ENCODE measurements at regions not wholly inside any gene's neighbourhood (a gene's known extent, or its start where the extent isn't known, plus 50 kb on each side); places are given as distances from the start of the nearest gene placed in this dataset.
"Not testable (repeated sequence)": the region's sequence is repeated elsewhere in the genome, so short reads cannot be mapped to it uniquely, and the experiment has no call there.

GRCh38 chr11:133628371-133628770 is 96.1 kb upstream of the OPCML start:
- not testable (repeated sequence) for H3K4me1 ChIP-seq (ENCODE audit: control insufficient read depth, insufficient read depth, low read depth, low read length); H4K91ac ChIP-seq (ENCODE audit: low read length); H3K79me1 ChIP-seq (replicated peaks; ENCODE audit: low read length, poor library complexity, severe bottlenecking); H2AFZ ChIP-seq (ENCODE audit: low read depth, low read length); H4K8ac ChIP-seq (ENCODE audit: low read length); H2AK5ac ChIP-seq (ENCODE audit: low read length, severe bottlenecking); H3K14ac ChIP-seq (ENCODE audit: low read length in 2 of 2); H2BK15ac ChIP-seq (ENCODE audit: low read depth, poor library complexity, severe bottlenecking); H3K4me2 ChIP-seq (ENCODE audit: low read length, poor library complexity, severe bottlenecking); H3K27me3 ChIP-seq (ENCODE audit: control insufficient read depth in 1 of 2, insufficient read depth in 1 of 2, low read length in 2 of 2); H3K4me3 ChIP-seq (ENCODE audit: insufficient read depth in 1 of 2, low read depth in 1 of 2, low read length in 2 of 2); H3K36me3 ChIP-seq (ENCODE audit: control insufficient read depth in 1 of 2, insufficient read depth in 2 of 2, low read depth in 1 of 2, low read length in 2 of 2); H3K4ac ChIP-seq (ENCODE audit: low read depth in 1 of 2, low read length in 2 of 2); H3K23ac ChIP-seq (ENCODE audit: low read length in 2 of 2); H3K9ac ChIP-seq (ENCODE audit: low read length); DNase-seq; H2BK12ac ChIP-seq (ENCODE audit: low read length in 2 of 2); H3K9me3 ChIP-seq (ENCODE audit: control insufficient read depth, low read length); H2BK5ac ChIP-seq (ENCODE audit: low read depth, low read length, poor library complexity, severe bottlenecking); H2BK120ac ChIP-seq (ENCODE audit: low read depth, low read length); H3K27ac ChIP-seq (ENCODE audit: low read length, poor library complexity, severe bottlenecking); H3K18ac ChIP-seq (ENCODE audit: low read depth in 1 of 2, low read length in 2 of 2)
- WGBS = 47% methylated on average over 11 of the region's 11 CpGs

- H3K36me3 ChIP-seq (ENCODE audit: control insufficient read depth in 1 of 2, insufficient read depth in 2 of 2, low read depth in 1 of 2, low read length in 2 of 2) = no peaks in the 10 kb centered on the region
- H3K79me1 ChIP-seq (replicated peaks; ENCODE audit: low read length, poor library complexity, severe bottlenecking) = no peaks in the 10 kb centered on the region
- H4K8ac ChIP-seq (ENCODE audit: low read length) = no peak overlapping the region
- no peak overlapping the region for H3K23ac ChIP-seq (ENCODE audit: low read length in 2 of 2)
- H2BK15ac ChIP-seq (ENCODE audit: low read depth, poor library complexity, severe bottlenecking) = no peak overlapping the region
- H2BK12ac ChIP-seq (ENCODE audit: low read length in 2 of 2) = no peak overlapping the region
- no peaks in the 10 kb centered on the region for H3K27me3 ChIP-seq (ENCODE audit: control insufficient read depth in 1 of 2, insufficient read depth in 1 of 2, low read length in 2 of 2)
- H2AK5ac ChIP-seq (ENCODE audit: low read length, severe bottlenecking) = no peak overlapping the region
- H3K27ac ChIP-seq (ENCODE audit: low read length, poor library complexity, severe bottlenecking) = no peak overlapping the region
- no peak overlapping the region for H3K4ac ChIP-seq (ENCODE audit: low read depth in 1 of 2, low read length in 2 of 2)
- 70% methylated on average over 6 of the region's 6 CpGs for WGBS
- H2BK5ac ChIP-seq (ENCODE audit: low read depth, low read length, poor library complexity, severe bottlenecking) = no peak overlapping the region
- no peak overlapping the region for H2BK120ac ChIP-seq (ENCODE audit: low read depth, low read length)
- H3K4me2 ChIP-seq (ENCODE audit: low read length, poor library complexity, severe bottlenecking) = no peak overlapping the region
- no peaks in the 10 kb centered on the region for H3K4me1 ChIP-seq (ENCODE audit: control insufficient read depth, insufficient read depth, low read depth, low read length)
- no peak overlapping the region for H3K14ac ChIP-seq (ENCODE audit: low read length in 2 of 2)
- H2AFZ ChIP-seq (ENCODE audit: low read depth, low read length) = no peak overlapping the region
- H3K9ac ChIP-seq (ENCODE audit: low read length) = no peak overlapping the region
- no peak overlapping the region for H3K4me3 ChIP-seq (ENCODE audit: insufficient read depth in 1 of 2, low read depth in 1 of 2, low read length in 2 of 2)
- DNase-seq = no peak
- H4K91ac ChIP-seq (ENCODE audit: low read length) = no peak overlapping the region
- no peak overlapping the region for H3K18ac ChIP-seq (ENCODE audit: low read depth in 1 of 2, low read length in 2 of 2)
- peaks cover 13% of the 10 kb centered on the region for H3K9me3 ChIP-seq (ENCODE audit: control insufficient read depth, low read length)
Measured at GRCh38 chr11:133621611-133622010, 89.3 kb upstream of the OPCML start.

- Histone ChIP-seq H3K14ac (ENCODE audit: low read length in 2 of 2) (no peak overlapping the region), H3K4me3 (ENCODE audit: insufficient read depth in 1 of 2, low read depth in 1 of 2, low read length in 2 of 2) (no peak overlapping the region), H3K4me1 (ENCODE audit: control insufficient read depth, insufficient read depth, low read depth, low read length) (no peaks in the 10 kb centered on the region), H3K79me1 (replicated peaks; ENCODE audit: low read length, poor library complexity, severe bottlenecking) (no peaks in the 10 kb centered on the region), H3K27me3 (ENCODE audit: control insufficient read depth in 1 of 2, insufficient read depth in 1 of 2, low read length in 2 of 2) (no peaks in the 10 kb centered on the region), H4K91ac (ENCODE audit: low read length) (no peak overlapping the region), H2BK5ac (ENCODE audit: low read depth, low read length, poor library complexity, severe bottlenecking) (no peak overlapping the region), H2BK15ac (ENCODE audit: low read depth, poor library complexity, severe bottlenecking) (no peak overlapping the region), H3K9ac (ENCODE audit: low read length) (no peak overlapping the region), H3K4me2 (ENCODE audit: low read length, poor library complexity, severe bottlenecking) (no peak overlapping the region), H3K4ac (ENCODE audit: low read depth in 1 of 2, low read length in 2 of 2) (no peak overlapping the region), H3K9me3 (ENCODE audit: control insufficient read depth, low read length) (peaks cover 13% of the 10 kb centered on the region), H2BK120ac (ENCODE audit: low read depth, low read length) (no peak overlapping the region), H2AK5ac (ENCODE audit: low read length, severe bottlenecking) (no peak overlapping the region), H3K18ac (ENCODE audit: low read depth in 1 of 2, low read length in 2 of 2) (no peak overlapping the region), H2BK12ac (ENCODE audit: low read length in 2 of 2) (no peak overlapping the region), H3K27ac (ENCODE audit: low read length, poor library complexity, severe bottlenecking) (no peak overlapping the region), H3K23ac (ENCODE audit: low read length in 2 of 2) (no peak overlapping the region), H2AFZ (ENCODE audit: low read depth, low read length) (no peak overlapping the region), H3K36me3 (ENCODE audit: control insufficient read depth in 1 of 2, insufficient read depth in 2 of 2, low read depth in 1 of 2, low read length in 2 of 2) (no peaks in the 10 kb centered on the region), H4K8ac (ENCODE audit: low read length) (no peak overlapping the region)
- DNase-seq = no peak
- WGBS = 57% methylated on average over 1 of the region's 2 CpGs
Measured at GRCh38 chr11:133619973-133620372, 87.7 kb upstream of the OPCML start.

- H2BK5ac ChIP-seq (ENCODE audit: low read depth, low read length, poor library complexity, severe bottlenecking) = no peak overlapping the region
- no peak overlapping the region for H2BK120ac ChIP-seq (ENCODE audit: low read depth, low read length)
- H3K4ac ChIP-seq (ENCODE audit: low read depth in 1 of 2, low read length in 2 of 2) = no peak overlapping the region
- H3K23ac ChIP-seq (ENCODE audit: low read length in 2 of 2) = no peak overlapping the region
- no peak overlapping the region for H4K8ac ChIP-seq (ENCODE audit: low read length)
- H3K9ac ChIP-seq (ENCODE audit: low read length) = no peak overlapping the region
- no peak overlapping the region for H3K27ac ChIP-seq (ENCODE audit: low read length, poor library complexity, severe bottlenecking)
- H3K4me3 ChIP-seq (ENCODE audit: insufficient read depth in 1 of 2, low read depth in 1 of 2, low read length in 2 of 2) = no peak overlapping the region
- H2AK5ac ChIP-seq (ENCODE audit: low read length, severe bottlenecking) = no peak overlapping the region
- H3K14ac ChIP-seq (ENCODE audit: low read length in 2 of 2) = no peak overlapping the region
- DNase-seq = no peak
- H3K4me1 ChIP-seq (ENCODE audit: control insufficient read depth, insufficient read depth, low read depth, low read length) = no peaks in the 10 kb centered on the region
- H3K27me3 ChIP-seq (ENCODE audit: control insufficient read depth in 1 of 2, insufficient read depth in 1 of 2, low read length in 2 of 2) = no peaks in the 10 kb centered on the region
- H3K4me2 ChIP-seq (ENCODE audit: low read length, poor library complexity, severe bottlenecking) = no peak overlapping the region
- H3K79me1 ChIP-seq (replicated peaks; ENCODE audit: low read length, poor library complexity, severe bottlenecking) = no peaks in the 10 kb centered on the region
- no peak overlapping the region for H2AFZ ChIP-seq (ENCODE audit: low read depth, low read length)
- WGBS = 44% methylated on average over 2 of the region's 2 CpGs
- H3K18ac ChIP-seq (ENCODE audit: low read depth in 1 of 2, low read length in 2 of 2) = no peak overlapping the region
- no peaks in the 10 kb centered on the region for H3K36me3 ChIP-seq (ENCODE audit: control insufficient read depth in 1 of 2, insufficient read depth in 2 of 2, low read depth in 1 of 2, low read length in 2 of 2)
- peaks cover 13% of the 10 kb centered on the region for H3K9me3 ChIP-seq (ENCODE audit: control insufficient read depth, low read length)
- no peak overlapping the region for H4K91ac ChIP-seq (ENCODE audit: low read length)
- no peak overlapping the region for H2BK15ac ChIP-seq (ENCODE audit: low read depth, poor library complexity, severe bottlenecking)
- no peak overlapping the region for H2BK12ac ChIP-seq (ENCODE audit: low read length in 2 of 2)
Measured at GRCh38 chr11:133619397-133619796, 87.1 kb upstream of the OPCML start.

All from mesenchymal stem cell (in vitro differentiated cells and primary cell).